GM18520 (cell line): ENCODE measurements at regions not wholly inside any gene's neighbourhood (a gene's known extent, or its start where the extent isn't known, plus 50 kb on each side); places are given as distances from the start of the nearest gene placed in this dataset.

Experiments
- ATAC-seq: cut with Tn5 transposase; IDR thresholded peaks from one replicate; pipeline ENCODE4 v1.9.1; 2021; ENCODE audit not compliant: unreplicated experiment

- no peak for ATAC-seq
Observed at GRCh38 chr7:46558482-46559193, 637.6 kb upstream of the IGFBP3 start.

GRCh38 chr7:46557781-46558180 lies 636.7 kb upstream of the IGFBP3 start:
- ATAC-seq = no peak

GRCh38 chr7:46557295-46557711 lies 636.2 kb upstream of the IGFBP3 start:
- ATAC-seq = no peak

- no peak for ATAC-seq
Observed at GRCh38 chr7:46554688-46555422, 633.8 kb upstream of the IGFBP3 start.

GRCh38 chr7:46551603-46552002 lies 630.5 kb upstream of the IGFBP3 start:
- no peak for ATAC-seq

- no peak for ATAC-seq
Observed at GRCh38 chr7:46550864-46551263, 629.8 kb upstream of the IGFBP3 start.

GRCh38 chr7:46549892-46550639 lies 629.0 kb upstream of the IGFBP3 start:
- ATAC-seq = no peak

- ATAC-seq = no peak
Observed at GRCh38 chr7:46549347-46549746, 628.3 kb upstream of the IGFBP3 start.

GRCh38 chr7:46547044-46547443 lies 626.0 kb upstream of the IGFBP3 start:
- no peak for ATAC-seq

- ATAC-seq = no peak
Observed at GRCh38 chr7:46545790-46546189, 624.7 kb upstream of the IGFBP3 start.

GRCh38 chr7:46544396-46545008 lies 623.4 kb upstream of the IGFBP3 start:
- no peak for ATAC-seq

GRCh38 chr7:46542076-46542475 lies 621.0 kb upstream of the IGFBP3 start:
- no peak for ATAC-seq

- no peak for ATAC-seq
Observed at GRCh38 chr7:46539892-46540483, 618.9 kb upstream of the IGFBP3 start.

- ATAC-seq = no peak
Observed at GRCh38 chr7:46537191-46537905, 616.3 kb upstream of the IGFBP3 start.

- ATAC-seq = no peak
Observed at GRCh38 chr7:46534664-46535588, 613.9 kb upstream of the IGFBP3 start.

- no peak for ATAC-seq
Observed at GRCh38 chr7:46533946-46534345, 612.9 kb upstream of the IGFBP3 start.

- ATAC-seq = no peak
Observed at GRCh38 chr7:46532571-46532970, 611.5 kb upstream of the IGFBP3 start.

GRCh38 chr7:46530081-46530750 lies 609.1 kb upstream of the IGFBP3 start:
- ATAC-seq = no peak

GRCh38 chr7:46527360-46527759 lies 606.3 kb upstream of the IGFBP3 start:
- no peak for ATAC-seq
